ENCODE measurements at regions not wholly inside any gene's neighbourhood (a gene's known extent, or its start where the extent isn't known, plus 50 kb on each side); places are given as distances from the start of the nearest gene placed in this dataset.

- no peak overlapping the region for H3K4me3 ChIP-seq
- H3K9me3 ChIP-seq (ENCODE audit: low read depth), result no peaks in the 10 kb centered on the region
- no peak overlapping the region for H2AFZ ChIP-seq
- 77% methylated on average over 2 of the region's 2 CpGs for WGBS (ENCODE audit: low lambda C conversion rate, missing lambda C conversion rate)
- TF ChIP-seq, protein P1, sequence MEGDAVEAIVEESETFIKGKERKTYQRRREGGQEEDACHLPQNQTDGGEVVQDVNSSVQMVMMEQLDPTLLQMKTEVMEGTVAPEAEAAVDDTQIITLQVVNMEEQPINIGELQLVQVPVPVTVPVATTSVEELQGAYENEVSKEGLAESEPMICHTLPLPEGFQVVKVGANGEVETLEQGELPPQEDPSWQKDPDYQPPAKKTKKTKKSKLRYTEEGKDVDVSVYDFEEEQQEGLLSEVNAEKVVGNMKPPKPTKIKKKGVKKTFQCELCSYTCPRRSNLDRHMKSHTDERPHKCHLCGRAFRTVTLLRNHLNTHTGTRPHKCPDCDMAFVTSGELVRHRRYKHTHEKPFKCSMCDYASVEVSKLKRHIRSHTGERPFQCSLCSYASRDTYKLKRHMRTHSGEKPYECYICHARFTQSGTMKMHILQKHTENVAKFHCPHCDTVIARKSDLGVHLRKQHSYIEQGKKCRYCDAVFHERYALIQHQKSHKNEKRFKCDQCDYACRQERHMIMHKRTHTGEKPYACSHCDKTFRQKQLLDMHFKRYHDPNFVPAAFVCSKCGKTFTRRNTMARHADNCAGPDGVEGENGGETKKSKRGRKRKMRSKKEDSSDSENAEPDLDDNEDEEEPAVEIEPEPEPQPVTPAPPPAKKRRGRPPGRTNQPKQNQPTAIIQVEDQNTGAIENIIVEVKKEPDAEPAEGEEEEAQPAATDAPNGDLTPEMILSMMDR (IDR thresholded peaks at IDR 0.05; ENCODE audit: poor library complexity), result no peak
- TF ChIP-seq EZH2phosphoT487 (IDR thresholded peaks at IDR 0.05; ENCODE audit: low read depth, severe bottlenecking, unreplicated experiment), result no peak
- no peak for TF ChIP-seq EZH2 (IDR thresholded peaks at IDR 0.05; ENCODE audit: borderline replicate concordance)
- H3K27me3 ChIP-seq, result no peaks in the 10 kb centered on the region
- H3K79me2 ChIP-seq, result no peaks in the 10 kb centered on the region
- H3K4me2 ChIP-seq, result no peak overlapping the region
- H3K9me2 ChIP-seq (replicated peaks; ENCODE audit: insufficient read depth), result no peaks in the 10 kb centered on the region
- H4K20me1 ChIP-seq (ENCODE audit: insufficient read depth, poor library complexity, severe bottlenecking), result no peaks in the 10 kb centered on the region
- H3K4me1 ChIP-seq (ENCODE audit: insufficient read depth), result no peaks in the 10 kb centered on the region
- DNase-seq (ENCODE audit: low spot score), result no peak
- H3K27ac ChIP-seq, result no peak overlapping the region
- H3K36me3 ChIP-seq (replicated peaks; ENCODE audit: insufficient read depth, low read depth), result no peaks in the 10 kb centered on the region
Measured at GRCh38 chr9:86512929-86513328, 158.7 kb upstream of the TUT7 start.

DNA sequence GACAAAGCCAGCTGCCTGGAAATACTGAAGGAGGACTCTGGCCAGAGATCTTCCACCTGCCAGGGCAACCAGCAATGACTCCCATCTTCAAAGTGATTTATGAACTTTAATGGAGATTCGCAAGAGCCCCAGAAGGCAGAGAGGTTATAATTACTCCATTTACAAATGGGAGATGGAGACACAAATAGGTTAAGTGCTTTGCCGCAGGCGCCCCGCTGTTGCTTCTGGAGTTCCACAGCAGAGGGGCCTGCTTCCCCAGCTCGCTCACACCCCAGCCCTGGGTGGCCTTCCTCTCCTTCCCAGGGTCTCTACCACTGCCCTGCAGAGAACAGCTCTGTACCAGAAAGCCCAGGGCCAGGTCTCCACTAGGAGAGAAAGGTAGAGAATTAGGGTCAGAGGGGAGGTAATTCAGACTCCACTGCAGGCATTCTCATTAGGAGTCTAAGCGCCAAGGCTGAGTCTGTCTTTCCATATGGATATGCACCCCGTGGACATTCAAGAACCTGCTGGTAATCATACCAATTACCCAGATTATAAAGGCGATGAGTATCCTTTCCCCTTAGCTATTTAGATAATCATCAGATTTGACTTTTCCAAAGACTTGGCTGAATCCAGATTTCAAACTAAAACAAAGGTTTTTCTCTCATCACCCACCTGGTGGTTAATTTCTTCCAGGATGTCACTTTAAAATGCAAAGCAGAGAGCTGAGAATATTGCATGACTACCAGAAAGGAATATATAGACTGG, 157.6 kb upstream of the TUT7 start:
- Histone ChIP-seq H3K9me3 (ENCODE audit: low read depth) (no peaks in the 10 kb centered on the region), H3K27me3 (no peaks in the 10 kb centered on the region), H3K4me3 (no peak overlapping the region), H3K27ac (no peak overlapping the region), H3K4me2 (no peak overlapping the region), H3K79me2 (no peaks in the 10 kb centered on the region), H2AFZ (no peak overlapping the region), H3K4me1 (ENCODE audit: insufficient read depth) (no peaks in the 10 kb centered on the region), H4K20me1 (ENCODE audit: insufficient read depth, poor library complexity, severe bottlenecking) (no peaks in the 10 kb centered on the region), H3K9me2 (replicated peaks; ENCODE audit: insufficient read depth) (no peaks in the 10 kb centered on the region), H3K36me3 (replicated peaks; ENCODE audit: insufficient read depth, low read depth) (no peaks in the 10 kb centered on the region)
- 75% methylated on average over 8 of the region's 8 CpGs for WGBS (ENCODE audit: low lambda C conversion rate, missing lambda C conversion rate)
- TF ChIP-seq, protein P1 (IDR thresholded peaks at IDR 0.05; ENCODE audit: poor library complexity), result no peak
- TF ChIP-seq EZH2phosphoT487 (IDR thresholded peaks at IDR 0.05; ENCODE audit: low read depth, severe bottlenecking, unreplicated experiment) (no peak), EZH2 (IDR thresholded peaks at IDR 0.05; ENCODE audit: borderline replicate concordance) (no peak)
- no peak for DNase-seq (ENCODE audit: low spot score)

- Histone ChIP-seq H3K9me3 (ENCODE audit: low read depth) (no peaks in the 10 kb centered on the region), H3K4me2 (no peak overlapping the region), H3K9me2 (replicated peaks; ENCODE audit: insufficient read depth) (no peaks in the 10 kb centered on the region), H3K4me3 (no peak overlapping the region), H3K27ac (no peak overlapping the region), H3K27me3 (no peaks in the 10 kb centered on the region), H3K79me2 (no peaks in the 10 kb centered on the region), H3K4me1 (ENCODE audit: insufficient read depth) (no peaks in the 10 kb centered on the region), H4K20me1 (ENCODE audit: insufficient read depth, poor library complexity, severe bottlenecking) (no peaks in the 10 kb centered on the region), H2AFZ (no peak overlapping the region), H3K36me3 (replicated peaks; ENCODE audit: insufficient read depth, low read depth) (no peaks in the 10 kb centered on the region)
- DNase-seq (ENCODE audit: low spot score), result no peak
- no peak for TF ChIP-seq EZH2 (IDR thresholded peaks at IDR 0.05; ENCODE audit: borderline replicate concordance)
- TF ChIP-seq, protein P1 (IDR thresholded peaks at IDR 0.05; ENCODE audit: poor library complexity), result no peak
- no peak for TF ChIP-seq EZH2phosphoT487 (IDR thresholded peaks at IDR 0.05; ENCODE audit: low read depth, severe bottlenecking, unreplicated experiment)
- 92% methylated on average over 6 of the region's 6 CpGs for WGBS (ENCODE audit: low lambda C conversion rate, missing lambda C conversion rate)
Measured at GRCh38 chr9:86508208-86508903, 154.1 kb upstream of the TUT7 start.

All from hepatocyte (in vitro differentiated cells).